Natural killer cell (primary cell): ENCODE measurements at regions not wholly inside any gene's neighbourhood (a gene's known extent, or its start where the extent isn't known, plus 50 kb on each side); places are given as distances from the start of the nearest gene placed in this dataset.
"Not testable (repeated sequence)": the region's sequence is repeated elsewhere in the genome, so short reads cannot be mapped to it uniquely, and the experiment has no call there.

Experiments
- ATAC-seq, 3 donors: fragments of 150-1000 bp in 2 of 3; fragments of 200-7000 bp in 1 of 3; cut with Tn5 transposase; 1 replicate in 1 of 3; 2 replicates in 2 of 3; pipeline ENCODE4 v1.10.0; 2021; ENCODE audit warnings: mild to moderate bottlenecking in 2 of 3, moderate library complexity in 2 of 3
- DNase-seq, 2 donors: peaks; one replicate each; pipeline versions ENCODE4 v3.0.0 to v3.0.0-alpha.2; 2013 to 2021; ENCODE audit warnings: mixed read lengths in 1 of 2
- H3K27ac ChIP-seq: one replicate; pipeline ENCODE4 v1.5.1; 2013; ENCODE audit warnings: mild to moderate bottlenecking, low read length
- H3K27me3 ChIP-seq: one replicate; pipeline ENCODE4 v1.6.1; 2013; ENCODE audit warnings: low read length; ENCODE audit not compliant: control insufficient read depth, insufficient read depth
- H3K36me3 ChIP-seq: one replicate; pipeline ENCODE4 v1.6.1; 2013; ENCODE audit warnings: low read length; ENCODE audit not compliant: control insufficient read depth, insufficient read depth
- H3K4me1 ChIP-seq: one replicate; pipeline ENCODE4 v1.6.1; 2013; ENCODE audit warnings: low read length; ENCODE audit not compliant: control insufficient read depth, insufficient read depth
- H3K4me3 ChIP-seq: one replicate; pipeline ENCODE4 v1.5.1; 2013; ENCODE audit warnings: low read length
- H3K9me3 ChIP-seq: one replicate; pipeline ENCODE4 v1.6.1; 2013; ENCODE audit warnings: low read length; ENCODE audit not compliant: control insufficient read depth, insufficient read depth
- H3K27ac Mint-ChIP-seq, 2 donors: one replicate each; pipeline ENCODE4 v1.8.0; 2022; ENCODE audit warnings: mild to moderate bottlenecking in 2 of 2, mixed read lengths in 2 of 2, moderate library complexity in 1 of 2
- H3K27me3 Mint-ChIP-seq, 2 donors: one replicate each; pipeline ENCODE4 v1.8.0; 2022; ENCODE audit warnings: low read depth in 2 of 2, mixed read lengths in 2 of 2
- H3K36me3 Mint-ChIP-seq: one replicate; pipeline ENCODE4 v1.8.0; 2022; ENCODE audit warnings: mixed read lengths
- H3K4me1 Mint-ChIP-seq, 2 donors: one replicate each; pipeline ENCODE4 v1.8.0; 2022; ENCODE audit warnings: mixed read lengths in 2 of 2
- H3K4me3 Mint-ChIP-seq: one replicate; pipeline ENCODE4 v1.8.0; 2022; ENCODE audit warnings: mild to moderate bottlenecking, moderate library complexity, mixed read lengths
- H3K9me3 Mint-ChIP-seq, 2 donors: one replicate each; pipeline ENCODE4 v1.8.0; 2022; ENCODE audit warnings: mixed read lengths in 2 of 2
- WGBS: methylation state at CpG from one replicate; pipeline ENCODE4 v1.1.7; 2013; ENCODE audit warnings: missing lambda C conversion rate; ENCODE audit not compliant: insufficient coverage; 5-methylcytosine and 5-hydroxymethylcytosine counted together
- intact Hi-C: fragments of 100-400 bp; cut with micrococcal nuclease; formaldehyde crosslinking; loops from one replicate; pipeline ENCODE4 v1.14.2; 2022
- TF ChIP-seq, protein P1 (sequence below): fragments of 200-600 bp; IDR thresholded peaks from one replicate; pipeline ENCODE4 v1.8.0; 2022; ENCODE audit warnings: antibody characterized with exemption

DNA sequence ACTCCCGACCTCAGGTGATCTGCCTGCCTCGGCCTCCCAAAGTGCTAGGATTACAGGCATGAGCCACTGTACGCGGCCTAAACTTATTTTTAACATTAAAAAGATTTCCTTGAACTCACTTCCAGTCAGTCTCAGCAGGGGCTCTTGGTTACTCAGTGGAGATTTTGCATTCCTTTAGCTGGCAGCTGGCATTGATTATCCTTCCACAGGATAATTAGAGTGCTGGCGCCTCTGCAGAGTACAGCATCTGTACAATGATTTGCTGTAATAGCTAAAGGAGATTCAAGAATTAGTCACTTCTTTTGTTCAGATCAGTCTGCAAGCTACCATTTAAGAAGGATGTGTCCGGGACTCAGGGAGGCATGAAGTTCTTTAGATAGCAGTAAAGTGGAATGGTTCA, 125.0 kb upstream of the NPY start:
- 86% methylated on average over 6 of the region's 6 CpGs for WGBS
- Mint-ChIP-seq H3K36me3 (no peaks in the 10 kb centered on the region), H3K4me3 (no peak overlapping the region), H3K4me1 (no peaks in the 10 kb centered on the region), H3K27ac (no peak overlapping the region), H3K27me3 (peaks cover 10 to 11% of the 10 kb centered on the region in 2 donors), H3K9me3 (peaks cover 0 to 3% of the 10 kb centered on the region in 2 donors)
- no peak overlapping the region for H3K4me3 ChIP-seq
- TF ChIP-seq, protein P1, sequence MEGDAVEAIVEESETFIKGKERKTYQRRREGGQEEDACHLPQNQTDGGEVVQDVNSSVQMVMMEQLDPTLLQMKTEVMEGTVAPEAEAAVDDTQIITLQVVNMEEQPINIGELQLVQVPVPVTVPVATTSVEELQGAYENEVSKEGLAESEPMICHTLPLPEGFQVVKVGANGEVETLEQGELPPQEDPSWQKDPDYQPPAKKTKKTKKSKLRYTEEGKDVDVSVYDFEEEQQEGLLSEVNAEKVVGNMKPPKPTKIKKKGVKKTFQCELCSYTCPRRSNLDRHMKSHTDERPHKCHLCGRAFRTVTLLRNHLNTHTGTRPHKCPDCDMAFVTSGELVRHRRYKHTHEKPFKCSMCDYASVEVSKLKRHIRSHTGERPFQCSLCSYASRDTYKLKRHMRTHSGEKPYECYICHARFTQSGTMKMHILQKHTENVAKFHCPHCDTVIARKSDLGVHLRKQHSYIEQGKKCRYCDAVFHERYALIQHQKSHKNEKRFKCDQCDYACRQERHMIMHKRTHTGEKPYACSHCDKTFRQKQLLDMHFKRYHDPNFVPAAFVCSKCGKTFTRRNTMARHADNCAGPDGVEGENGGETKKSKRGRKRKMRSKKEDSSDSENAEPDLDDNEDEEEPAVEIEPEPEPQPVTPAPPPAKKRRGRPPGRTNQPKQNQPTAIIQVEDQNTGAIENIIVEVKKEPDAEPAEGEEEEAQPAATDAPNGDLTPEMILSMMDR: no peak
- no peaks in the 10 kb centered on the region for H3K36me3 ChIP-seq
- H3K9me3 ChIP-seq: peaks cover 4% of the 10 kb centered on the region
- H3K4me1 ChIP-seq: no peaks in the 10 kb centered on the region
- H3K27ac ChIP-seq: no peak overlapping the region
- no peak for DNase-seq
- ATAC-seq: no peak
- H3K27me3 ChIP-seq: no peaks in the 10 kb centered on the region
- intact Hi-C loops: no loop called here

DNA sequence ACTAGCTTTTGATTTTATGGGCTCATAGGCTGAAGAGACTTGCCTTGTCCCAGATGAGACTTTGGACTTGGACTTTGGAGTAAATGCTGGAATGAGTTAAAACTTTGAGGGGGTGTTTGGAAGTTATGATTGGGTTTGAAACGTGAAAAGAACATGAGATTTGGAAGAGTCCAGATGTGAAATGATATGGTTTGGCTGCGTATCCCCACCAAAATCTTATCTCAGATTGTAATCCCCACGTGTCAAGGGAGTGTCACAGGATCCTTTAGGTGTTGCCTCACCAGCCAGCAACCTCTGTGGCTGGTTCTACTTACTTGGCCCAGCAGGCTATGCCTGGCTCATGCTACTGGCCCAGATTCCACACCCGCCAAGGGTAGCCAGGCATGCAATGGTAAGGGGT, 119.6 kb upstream of the NPY start:
- peaks cover 8% of the 10 kb centered on the region for H3K9me3 ChIP-seq
- no peak overlapping the region for H3K27ac ChIP-seq
- no peaks in the 10 kb centered on the region for H3K27me3 ChIP-seq
- intact Hi-C loops: no loop called here
- 70% methylated on average over 4 of the region's 4 CpGs for WGBS
- TF ChIP-seq, protein P1: no peak
- no peak overlapping the region for H3K4me3 ChIP-seq
- H3K36me3 ChIP-seq: no peaks in the 10 kb centered on the region
- DNase-seq: no peak
- Mint-ChIP-seq H3K36me3 (no peaks in the 10 kb centered on the region), H3K27me3 (peaks cover 9 to 10% of the 10 kb centered on the region in 2 donors), H3K4me1 (no peaks in the 10 kb centered on the region), H3K9me3 (peaks cover 0 to 3% of the 10 kb centered on the region in 2 donors), H3K27ac (no peak overlapping the region), H3K4me3 (no peak overlapping the region)
- ATAC-seq: no peak
- no peaks in the 10 kb centered on the region for H3K4me1 ChIP-seq

DNA sequence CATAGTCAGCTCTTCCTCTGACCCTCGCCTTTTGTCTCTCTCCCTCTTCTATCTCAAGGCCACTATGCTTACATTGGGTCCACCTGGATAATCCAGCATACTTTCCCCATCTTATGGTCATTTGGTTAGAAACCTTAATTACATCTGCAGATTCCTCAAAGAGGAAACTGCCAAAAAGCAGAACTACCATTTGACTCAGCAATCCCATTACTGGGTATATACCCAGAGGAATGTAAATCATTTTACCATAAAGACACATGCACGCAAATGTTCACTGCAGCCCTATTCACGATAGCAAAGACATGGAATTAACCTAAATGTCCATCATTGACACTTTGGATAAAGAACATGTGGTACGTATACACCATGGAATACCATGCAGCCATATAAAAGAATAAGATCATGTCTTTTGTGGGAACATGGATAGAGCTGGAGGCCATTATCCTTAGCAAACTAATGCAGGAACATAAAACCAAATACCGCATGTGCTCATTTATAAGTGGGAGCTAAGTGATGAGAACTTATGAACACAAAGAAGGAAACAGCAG, 114.8 kb upstream of the NPY start:
- TF ChIP-seq, protein P1: no peak
- Histone ChIP-seq H3K4me3 (no peak overlapping the region), H3K4me1 (no peaks in the 10 kb centered on the region), H3K27me3 (no peaks in the 10 kb centered on the region), H3K9me3 (peaks cover 5% of the 10 kb centered on the region), H3K36me3 (no peaks in the 10 kb centered on the region), H3K27ac (no peak overlapping the region)
- H3K27me3 Mint-ChIP-seq: peaks cover 6 to 7% of the 10 kb centered on the region in 2 donors
- no peak for DNase-seq
- no peak overlapping the region for H3K27ac Mint-ChIP-seq
- H3K4me3 Mint-ChIP-seq: no peak overlapping the region
- WGBS: 65% methylated on average over 5 of the region's 5 CpGs
- no peaks in the 10 kb centered on the region for H3K36me3 Mint-ChIP-seq
- intact Hi-C loops: no loop called here
- ATAC-seq: no peak
- no peaks in the 10 kb centered on the region for H3K4me1 Mint-ChIP-seq
- H3K9me3 Mint-ChIP-seq: no peaks in the 10 kb centered on the region

DNA sequence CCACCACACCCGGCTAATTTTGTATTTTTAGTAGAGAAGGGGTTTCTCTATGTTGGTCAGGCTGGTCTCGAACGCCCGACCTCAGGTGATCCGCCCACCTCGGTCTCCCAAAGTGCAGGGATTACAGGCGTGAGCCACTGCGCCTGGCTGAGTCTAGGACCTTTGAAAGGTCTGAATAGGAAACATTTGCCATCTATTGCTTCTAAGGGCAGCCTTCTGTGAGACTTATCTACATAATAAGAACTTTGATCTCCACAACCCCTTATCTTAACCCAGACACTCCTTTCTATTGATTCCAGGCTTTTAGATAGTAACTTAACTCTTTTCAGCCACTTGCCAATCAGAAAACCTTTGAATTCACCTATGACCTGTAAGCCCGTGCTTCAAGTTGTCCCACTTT, 112.0 kb upstream of the NPY start:
- peaks cover 5 to 14% of the 10 kb centered on the region in 2 donors for H3K27me3 Mint-ChIP-seq
- H3K4me1 ChIP-seq, H3K27me3 ChIP-seq, H3K36me3 Mint-ChIP-seq, H3K27ac ChIP-seq, H3K4me3 Mint-ChIP-seq, H3K36me3 ChIP-seq, intact Hi-C loops, H3K27ac Mint-ChIP-seq, H3K4me1 Mint-ChIP-seq, H3K9me3 ChIP-seq, H3K4me3 ChIP-seq, H3K9me3 Mint-ChIP-seq, DNase-seq, ATAC-seq: not testable (repeated sequence)
- 90% methylated on average over 9 of the region's 9 CpGs for WGBS
